ENCODE measurements at regions not wholly inside any gene's neighbourhood (a gene's known extent, or its start where the extent isn't known, plus 50 kb on each side); places are given as distances from the start of the nearest gene placed in this dataset.
A peak's percentile ranks its signal among the peaks of the same experiment; 100 is the strongest.
"Not testable (repeated sequence)": the region's sequence is repeated elsewhere in the genome, so short reads cannot be mapped to it uniquely, and the experiment has no call there.

- in situ Hi-C loops (cut with HindIII; ENCODE audit: low sequenced_read_pairs), result no loop called here
Measured at GRCh38 chr2:166381-166780, 97.5 kb downstream of the SH3YL1 start.

GRCh38 chr2:165530-165929, 98.3 kb downstream of the SH3YL1 start:
- in situ Hi-C loops (cut with HindIII; ENCODE audit: low sequenced_read_pairs), result no loop called here
- no peak for DNase-seq (ENCODE audit: low spot score)

More at GRCh38 chr2:166381-166780, 97.5 kb downstream of the SH3YL1 start:
- DNase-seq (ENCODE audit: low spot score), result no peak

GRCh38 chr2:162473-163382, 101.1 kb downstream of the SH3YL1 start:
- in situ Hi-C loops (cut with HindIII; ENCODE audit: low sequenced_read_pairs), result no loop called here
- DNase-seq (ENCODE audit: low spot score), result no peak

GRCh38 chr2:161729-162128, 102.1 kb downstream of the SH3YL1 start:
- no peak for DNase-seq (ENCODE audit: low spot score)
- in situ Hi-C loops (cut with HindIII; ENCODE audit: low sequenced_read_pairs), result no loop called here

- DNase-seq (ENCODE audit: low spot score), result no peak
- in situ Hi-C loops (cut with HindIII; ENCODE audit: low sequenced_read_pairs), result no loop called here
Measured at GRCh38 chr2:151553-152334, 105.4 kb upstream of the FAM110C start.

- in situ Hi-C loops (cut with HindIII; ENCODE audit: low sequenced_read_pairs), result no loop called here
- DNase-seq (ENCODE audit: low spot score), result no peak
Measured at GRCh38 chr2:145407-145806, 99.1 kb upstream of the FAM110C start.

GRCh38 chr2:141611-142010, 95.3 kb upstream of the FAM110C start:
- DNase-seq (ENCODE audit: low spot score), result no peak
- in situ Hi-C loops (cut with HindIII; ENCODE audit: low sequenced_read_pairs), result no loop called here

- DNase-seq (ENCODE audit: low spot score), result no peak
- in situ Hi-C loops (cut with HindIII; ENCODE audit: low sequenced_read_pairs), result no loop called here
Measured at GRCh38 chr2:136666-137065, 90.4 kb upstream of the FAM110C start.

- in situ Hi-C loops (cut with HindIII; ENCODE audit: low sequenced_read_pairs), result no loop called here
- no peak for DNase-seq (ENCODE audit: low spot score)
Measured at GRCh38 chr2:133675-134593, 87.6 kb upstream of the FAM110C start.

GRCh38 chr2:126769-127168, 80.5 kb upstream of the FAM110C start:
- DNase-seq (ENCODE audit: low spot score), result not testable (repeated sequence)

GRCh38 chr2:124241-124880, 78.1 kb upstream of the FAM110C start:
- DNase-seq (ENCODE audit: low spot score), result peak; percentile 1
- in situ Hi-C loops (cut with HindIII; ENCODE audit: low sequenced_read_pairs), result no loop called here

More at GRCh38 chr2:126769-127168, 80.5 kb upstream of the FAM110C start:
- in situ Hi-C loops (cut with HindIII; ENCODE audit: low sequenced_read_pairs), result not testable (repeated sequence)

- in situ Hi-C loops (cut with HindIII; ENCODE audit: low sequenced_read_pairs), result no loop called here
Measured at GRCh38 chr2:116953-117352, 70.6 kb upstream of the FAM110C start.

GRCh38 chr2:115303-115702, 69.0 kb upstream of the FAM110C start:
- no peak for DNase-seq (ENCODE audit: low spot score)
- in situ Hi-C loops (cut with HindIII; ENCODE audit: low sequenced_read_pairs), result no loop called here

More at GRCh38 chr2:116953-117352, 70.6 kb upstream of the FAM110C start:
- no peak for DNase-seq (ENCODE audit: low spot score)

GRCh38 chr2:114616-115015, 68.3 kb upstream of the FAM110C start:
- DNase-seq (ENCODE audit: low spot score), result no peak
- in situ Hi-C loops (cut with HindIII; ENCODE audit: low sequenced_read_pairs), result no loop called here

- in situ Hi-C loops (cut with HindIII; ENCODE audit: low sequenced_read_pairs), result no loop called here
- no peak for DNase-seq (ENCODE audit: low spot score)
Measured at GRCh38 chr2:109998-110397, 63.7 kb upstream of the FAM110C start.

- DNase-seq (ENCODE audit: low spot score), result no peak
- in situ Hi-C loops (cut with HindIII; ENCODE audit: low sequenced_read_pairs), result no loop called here
Measured at GRCh38 chr2:108920-109809, 62.9 kb upstream of the FAM110C start.

- no peak for DNase-seq (ENCODE audit: low spot score)
- in situ Hi-C loops (cut with HindIII; ENCODE audit: low sequenced_read_pairs), result no loop called here
Measured at GRCh38 chr2:101016-101415, 54.7 kb upstream of the FAM110C start.

All from G401 (cell line).